GM13977 (cell line): ENCODE measurements at regions not wholly inside any gene's neighbourhood (a gene's known extent, or its start where the extent isn't known, plus 50 kb on each side); places are given as distances from the start of the nearest gene placed in this dataset.

Source experiments
- DNase-seq: peaks from one replicate; pipeline ENCODE4 v3.0.0; 2012; ENCODE audit warnings: low spot score
- in situ Hi-C: fragments of 300-500 bp; cut with MboI; formaldehyde crosslinking; loops from one replicate; pipeline ENCODE4 v1.12.0; 2022; ENCODE audit warnings: low sequenced_read_pairs, low pct_unique_long_range_greater_than_20kb, mixed read lengths, inconsistent platforms; ENCODE audit not compliant: unreplicated experiment
- TF ChIP-seq, protein P1 (sequence below): IDR thresholded peaks from 2 replicates; pipeline ENCODE4 v1.5.1; 2012; ENCODE audit warnings: mild to moderate bottlenecking, control low read depth; ENCODE audit not compliant: insufficient read depth; ENCODE audit errors: extremely low read depth, missing control alignments

DNA sequence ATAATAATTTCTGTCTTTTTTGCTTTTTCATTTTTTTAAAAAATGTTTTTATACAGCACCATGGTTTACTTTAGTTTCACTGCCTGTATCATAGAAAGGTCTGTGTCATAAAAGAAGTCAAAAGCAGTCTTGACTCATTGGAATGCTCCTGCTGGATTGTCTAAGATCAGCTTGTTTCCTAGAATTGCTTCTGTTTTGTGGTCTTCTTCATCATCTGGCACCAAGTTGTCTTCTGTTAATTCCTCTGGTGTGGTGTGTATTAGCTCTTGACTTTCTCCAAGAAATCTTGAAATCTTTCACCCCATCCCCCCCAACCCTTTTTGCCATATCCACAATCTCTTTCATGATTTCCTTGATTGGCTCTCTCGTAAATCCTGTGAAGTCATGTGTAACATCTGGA, 250.3 kb upstream of the CXCL12 start:
- TF ChIP-seq, protein P1, sequence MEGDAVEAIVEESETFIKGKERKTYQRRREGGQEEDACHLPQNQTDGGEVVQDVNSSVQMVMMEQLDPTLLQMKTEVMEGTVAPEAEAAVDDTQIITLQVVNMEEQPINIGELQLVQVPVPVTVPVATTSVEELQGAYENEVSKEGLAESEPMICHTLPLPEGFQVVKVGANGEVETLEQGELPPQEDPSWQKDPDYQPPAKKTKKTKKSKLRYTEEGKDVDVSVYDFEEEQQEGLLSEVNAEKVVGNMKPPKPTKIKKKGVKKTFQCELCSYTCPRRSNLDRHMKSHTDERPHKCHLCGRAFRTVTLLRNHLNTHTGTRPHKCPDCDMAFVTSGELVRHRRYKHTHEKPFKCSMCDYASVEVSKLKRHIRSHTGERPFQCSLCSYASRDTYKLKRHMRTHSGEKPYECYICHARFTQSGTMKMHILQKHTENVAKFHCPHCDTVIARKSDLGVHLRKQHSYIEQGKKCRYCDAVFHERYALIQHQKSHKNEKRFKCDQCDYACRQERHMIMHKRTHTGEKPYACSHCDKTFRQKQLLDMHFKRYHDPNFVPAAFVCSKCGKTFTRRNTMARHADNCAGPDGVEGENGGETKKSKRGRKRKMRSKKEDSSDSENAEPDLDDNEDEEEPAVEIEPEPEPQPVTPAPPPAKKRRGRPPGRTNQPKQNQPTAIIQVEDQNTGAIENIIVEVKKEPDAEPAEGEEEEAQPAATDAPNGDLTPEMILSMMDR = no peak
- in situ Hi-C loops = no loop called here
- DNase-seq = no peak

DNA sequence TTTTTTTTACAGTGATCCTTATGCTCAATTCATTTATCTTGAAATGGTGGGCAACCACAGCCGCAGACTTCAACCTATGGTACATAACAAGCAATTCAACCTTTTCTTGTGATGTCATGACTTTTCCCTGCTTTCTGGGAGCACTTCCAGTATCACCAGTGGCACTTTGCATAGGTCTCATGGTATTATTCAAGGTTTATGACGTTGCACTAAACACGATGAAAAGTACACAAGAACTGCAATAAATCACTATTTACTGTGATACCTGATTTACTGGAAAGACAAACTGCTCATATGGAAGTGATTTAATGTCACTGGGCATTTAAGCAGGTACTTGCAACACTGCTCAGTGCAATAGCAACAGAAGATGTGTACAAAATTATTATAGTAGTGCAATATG, 251.7 kb upstream of the CXCL12 start:
- in situ Hi-C loops = no loop called here
- DNase-seq = no peak
- TF ChIP-seq, protein P1 = no peak

DNA sequence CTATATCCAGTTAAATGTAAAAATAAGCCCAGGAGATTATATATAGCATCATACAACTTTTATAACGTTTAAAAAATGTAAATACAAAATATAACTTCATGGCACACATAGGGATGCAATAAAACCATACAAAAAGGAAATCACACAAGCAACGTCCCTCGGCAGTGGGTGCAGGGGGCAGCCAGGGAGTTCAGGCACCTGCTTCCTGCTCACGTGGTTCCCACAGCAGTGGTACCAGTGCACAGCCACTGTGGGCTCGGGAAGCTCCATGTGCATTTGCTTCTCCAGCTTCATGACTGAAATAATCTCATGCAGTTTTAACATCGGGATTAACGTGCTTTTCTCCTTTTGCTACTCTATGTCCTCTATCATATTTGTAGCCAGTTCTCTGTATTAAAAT, 255.5 kb upstream of the CXCL12 start:
- TF ChIP-seq, protein P1 = no peak
- in situ Hi-C loops = no loop called here
- no peak for DNase-seq

DNA sequence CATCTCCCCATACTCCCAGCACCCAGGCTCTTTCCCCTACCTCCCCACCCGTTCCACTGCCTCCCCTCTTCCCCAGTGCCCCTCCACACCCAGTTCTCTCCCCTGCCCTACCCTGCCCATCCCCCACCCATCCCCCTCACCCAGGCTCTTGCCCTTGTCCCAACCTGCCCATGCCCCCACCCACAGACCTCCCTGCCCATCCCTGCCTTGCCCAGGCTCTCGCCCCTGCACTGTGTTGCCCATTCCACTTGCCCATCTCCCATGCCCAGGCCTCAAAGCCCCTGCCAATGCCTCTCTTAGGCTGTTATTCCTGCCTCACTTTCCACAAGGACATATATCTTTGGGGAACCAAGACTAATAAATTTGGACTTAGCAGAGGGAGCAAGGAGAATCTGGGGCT, 262.6 kb upstream of the CXCL12 start:
- no peak for DNase-seq
- TF ChIP-seq, protein P1 = no peak
- in situ Hi-C loops = no loop called here

DNA sequence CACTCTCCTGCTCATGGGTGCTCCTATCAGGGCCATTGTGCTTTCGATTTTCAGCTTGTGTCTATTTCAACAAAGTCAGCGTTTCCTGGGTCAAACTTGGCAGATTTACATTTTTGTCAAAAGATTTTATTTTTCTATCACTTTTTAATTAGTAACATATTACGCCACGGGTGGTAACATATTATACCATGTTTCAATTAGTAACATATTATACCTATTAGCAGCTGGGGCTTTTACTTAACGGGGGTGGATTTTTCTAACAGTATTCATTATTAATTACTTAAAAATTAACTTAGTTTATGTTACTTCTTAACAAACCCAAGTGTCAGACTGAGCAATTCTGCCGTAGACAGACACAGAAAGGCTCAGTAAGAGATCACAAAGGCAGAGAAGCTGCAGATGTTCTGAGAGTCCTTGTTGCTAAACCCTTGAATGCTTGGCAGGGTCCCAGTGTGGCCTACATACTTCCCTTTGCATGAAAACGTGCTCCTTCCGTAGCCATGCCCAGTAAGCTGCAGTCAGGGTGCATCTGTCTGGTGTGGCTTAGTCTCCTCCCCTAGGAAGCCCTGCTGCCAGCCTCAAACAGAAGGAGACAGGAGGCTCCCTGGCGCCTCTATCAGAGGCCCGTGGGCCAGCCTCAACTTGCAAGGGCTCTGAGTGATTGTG, 263.1 kb upstream of the CXCL12 start:
- TF ChIP-seq, protein P1 = no peak
- in situ Hi-C loops = no loop called here
- DNase-seq = no peak

DNA sequence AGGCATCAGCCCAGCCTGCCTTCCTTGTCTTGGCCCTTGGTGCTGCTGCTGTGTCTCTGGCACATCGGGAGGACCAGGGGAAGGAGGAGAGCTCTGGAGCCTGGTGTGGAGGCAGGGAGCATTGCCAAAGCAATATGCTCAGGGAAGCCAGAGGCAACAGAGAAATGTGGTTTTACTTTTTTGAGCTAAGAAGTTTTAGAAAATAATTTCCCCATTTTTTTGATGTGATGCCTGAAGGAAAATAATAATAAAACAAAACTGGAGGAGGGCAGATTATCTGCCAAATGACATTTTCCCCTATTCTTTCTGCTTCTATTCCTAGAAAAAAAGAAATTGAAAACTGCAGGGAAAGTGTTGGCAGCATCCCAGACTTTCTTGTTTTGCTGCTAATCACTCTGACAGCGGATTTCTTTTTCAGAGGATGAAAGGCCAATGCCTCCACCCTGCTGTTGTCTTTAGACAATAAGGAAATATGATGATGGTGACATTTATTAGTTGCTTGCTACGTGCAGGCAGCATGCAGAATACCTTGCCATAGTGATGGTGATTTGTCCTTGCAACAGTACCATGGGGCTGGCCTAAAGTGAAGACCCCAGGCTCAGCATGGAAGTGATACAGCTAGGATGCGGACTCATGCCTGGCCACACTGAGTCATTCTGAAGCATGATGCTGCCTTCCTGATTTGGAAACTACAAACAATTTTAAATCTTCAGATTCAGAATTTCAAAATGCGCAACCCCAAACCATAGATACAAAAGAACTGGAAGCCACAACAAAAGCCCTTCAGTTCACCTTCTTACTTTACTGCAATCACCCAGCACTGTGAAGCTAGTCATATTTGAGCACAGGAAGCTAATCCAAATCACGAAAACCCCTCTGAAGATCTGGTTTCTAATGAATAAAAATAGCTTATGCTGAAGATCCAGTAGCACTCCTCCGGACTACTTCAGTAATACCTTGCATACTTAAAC, 260.2 kb upstream of the TMEM72 start:
- DNase-seq = no peak
- in situ Hi-C loops = no loop called here

More for the DNA sequence above, 260.2 kb upstream of the TMEM72 start:
- TF ChIP-seq, protein P1 = no peak
